Trophoblast cell (in vitro differentiated cells and primary cell): ENCODE measurements at regions not wholly inside any gene's neighbourhood (a gene's known extent, or its start where the extent isn't known, plus 50 kb on each side); places are given as distances from the start of the nearest gene placed in this dataset.

ENCODE experiments used
- DNase-seq, 2 donors: peaks; one replicate each; pipeline ENCODE4 v3.0.0-alpha.2; 2016
- H2AFZ ChIP-seq: 2 replicates; pipeline ENCODE4 v1.6.1; 2013; ENCODE audit warnings: low read length, moderate library complexity, mild to moderate bottlenecking; ENCODE audit not compliant: insufficient read depth, poor library complexity
- H2AK5ac ChIP-seq: 2 replicates; pipeline ENCODE4 v1.6.1; 2013; ENCODE audit warnings: mild to moderate bottlenecking, low read length
- H2BK120ac ChIP-seq: 2 replicates; pipeline ENCODE4 v1.6.1; 2013; ENCODE audit warnings: low read length, mild to moderate bottlenecking, moderate library complexity; ENCODE audit not compliant: insufficient read depth, poor library complexity
- H2BK12ac ChIP-seq: 2 replicates; pipeline ENCODE4 v1.6.1; 2013; ENCODE audit warnings: mild to moderate bottlenecking, low read length, moderate library complexity
- H2BK5ac ChIP-seq: 2 replicates; pipeline ENCODE4 v1.6.1; 2013; ENCODE audit warnings: low read length, low read depth, moderate library complexity, mild to moderate bottlenecking; ENCODE audit not compliant: poor library complexity
- H3K14ac ChIP-seq: 2 replicates; pipeline ENCODE4 v1.6.1; 2013; ENCODE audit warnings: mild to moderate bottlenecking, low read length
- H3K18ac ChIP-seq: 2 replicates; pipeline ENCODE4 v1.6.1; 2013; ENCODE audit warnings: mild to moderate bottlenecking, low read length
- H3K23ac ChIP-seq: 2 replicates; pipeline ENCODE4 v1.6.1; 2013; ENCODE audit warnings: low read length
- H3K27ac ChIP-seq: 2 replicates; pipeline ENCODE4 v1.5.1; 2013; ENCODE audit warnings: low read depth, mild to moderate bottlenecking, inconsistent platforms, low read length, moderate library complexity
- H3K27me3 ChIP-seq: 2 replicates; pipeline ENCODE4 v1.6.1; 2013; ENCODE audit warnings: inconsistent platforms, mild to moderate bottlenecking, low read length, moderate library complexity; ENCODE audit not compliant: insufficient read depth
- H3K36me3 ChIP-seq, 2 experiments: 1 replicate in 1 of 2; 2 replicates in 1 of 2; pipeline ENCODE4 v1.6.1; 2013; ENCODE audit warnings: low read length in 2 of 2, mild to moderate bottlenecking in 2 of 2, moderate library complexity in 1 of 2; ENCODE audit not compliant: insufficient read depth in 2 of 2, control insufficient read depth in 1 of 2
- H3K4ac ChIP-seq: 2 replicates; pipeline ENCODE4 v1.6.1; 2013; ENCODE audit warnings: low read depth, mild to moderate bottlenecking, low read length, moderate library complexity
- H3K4me1 ChIP-seq, 2 experiments: 1 replicate in 1 of 2; 2 replicates in 1 of 2; pipeline ENCODE4 v1.6.1; 2013; ENCODE audit warnings: low read length in 2 of 2, mild to moderate bottlenecking in 2 of 2, moderate library complexity in 1 of 2; ENCODE audit not compliant: insufficient read depth in 2 of 2, control insufficient read depth in 1 of 2
- H3K4me2 ChIP-seq: 2 replicates; pipeline ENCODE4 v1.6.1; 2013; ENCODE audit warnings: inconsistent platforms, mild to moderate bottlenecking, low read length, moderate library complexity
- H3K4me3 ChIP-seq: 2 replicates; pipeline ENCODE4 v1.5.1; 2013; ENCODE audit warnings: mild to moderate bottlenecking, low read depth, low read length, inconsistent platforms
- H3K79me1 ChIP-seq: one replicate; pipeline ENCODE4 v1.6.1; 2013; ENCODE audit warnings: low read length
- H3K79me2 ChIP-seq: 2 replicates; pipeline ENCODE4 v1.6.1; 2013; ENCODE audit warnings: low read length, mild to moderate bottlenecking; ENCODE audit not compliant: control insufficient read depth, insufficient read depth, poor library complexity
- H3K9ac ChIP-seq: 2 replicates; pipeline ENCODE4 v1.6.1; 2013; ENCODE audit warnings: mild to moderate bottlenecking, low read length
- H3K9me3 ChIP-seq: 2 replicates; pipeline ENCODE4 v1.6.1; 2013; ENCODE audit warnings: low read depth, mild to moderate bottlenecking, control low read depth, inconsistent platforms, low read length; ENCODE audit not compliant: insufficient read depth
- H4K12ac ChIP-seq: 2 replicates; pipeline ENCODE4 v1.6.1; 2013; ENCODE audit warnings: low read depth, mild to moderate bottlenecking, low read length, moderate library complexity
- H4K8ac ChIP-seq: 2 replicates; pipeline ENCODE4 v1.6.1; 2013; ENCODE audit warnings: low read depth, mild to moderate bottlenecking, low read length, moderate library complexity
- H4K91ac ChIP-seq: one replicate; pipeline ENCODE4 v1.6.1; 2013; ENCODE audit warnings: low read depth, mild to moderate bottlenecking, low read length, moderate library complexity
- WGBS: extraction: QIAGEN DNeasy Blood & Tissue Kit; methylation state at CpG from one replicate; pipeline ENCODE4 v1.1.7; 2013; ENCODE audit warnings: missing lambda C conversion rate; ENCODE audit not compliant: insufficient read length, insufficient coverage; ENCODE audit errors: extremely low coverage; 5-methylcytosine and 5-hydroxymethylcytosine counted together

- Histone ChIP-seq H3K4me3 (no peak overlapping the region), H3K79me1 (no peaks in the 10 kb centered on the region), H3K4ac (no peak overlapping the region), H4K91ac (no peak overlapping the region), H3K23ac (no peak overlapping the region), H2BK5ac (no peak overlapping the region), H2BK12ac (no peak overlapping the region), H3K36me3 (no peaks in the 10 kb centered on the region), H3K4me1 (peaks cover 2 to 4% of the 10 kb centered on the region in 2 experiments), H2AK5ac (no peak overlapping the region), H3K4me2 (no peak overlapping the region), H3K27ac (no peak overlapping the region), H3K9me3 (peaks cover 2% of the 10 kb centered on the region), H3K27me3 (no peaks in the 10 kb centered on the region), H3K9ac (no peak overlapping the region), H2BK120ac (no peak overlapping the region), H2AFZ (no peak overlapping the region), H3K79me2 (no peaks in the 10 kb centered on the region), H4K12ac (no peak overlapping the region), H3K18ac (no peak overlapping the region), H4K8ac (no peak overlapping the region), H3K14ac (no peak overlapping the region)
- DNase-seq: peak; percentile 92 to 96
- WGBS: no CpG with 5 or more reads among the region's 6 CpGs
Observed at GRCh38 chr3:171936191-171936841, 93.2 kb downstream of the TMEM212 start.

GRCh38 chr3:171939578-171939977 is 96.4 kb downstream of the TMEM212 start:
- Histone ChIP-seq H3K79me2 (no peaks in the 10 kb centered on the region), H3K4me1 (peaks cover 2 to 4% of the 10 kb centered on the region in 2 experiments), H3K4me2 (no peak overlapping the region), H2BK12ac (no peak overlapping the region), H3K9me3 (no peaks in the 10 kb centered on the region), H3K79me1 (no peaks in the 10 kb centered on the region), H4K91ac (no peak overlapping the region), H2AFZ (no peak overlapping the region), H3K14ac (no peak overlapping the region), H3K9ac (no peak overlapping the region), H3K4ac (no peak overlapping the region), H4K12ac (no peak overlapping the region), H2AK5ac (no peak overlapping the region), H3K36me3 (no peaks in the 10 kb centered on the region), H4K8ac (no peak overlapping the region), H2BK5ac (no peak overlapping the region), H3K23ac (no peak overlapping the region), H2BK120ac (no peak overlapping the region), H3K4me3 (no peak overlapping the region), H3K18ac (no peak overlapping the region), H3K27me3 (no peaks in the 10 kb centered on the region), H3K27ac (no peak overlapping the region)
- no peak for DNase-seq
- WGBS: no CpG with 5 or more reads among the region's 2 CpGs

- no peak overlapping the region for H2BK12ac ChIP-seq
- no CpG with 5 or more reads among the region's 4 CpGs for WGBS
- no peak overlapping the region for H3K4me2 ChIP-seq
- H3K4ac ChIP-seq: no peak overlapping the region
- H3K79me1 ChIP-seq: no peaks in the 10 kb centered on the region
- no peak overlapping the region for H2BK5ac ChIP-seq
- H3K4me1 ChIP-seq: peaks cover 2 to 4% of the 10 kb centered on the region in 2 experiments
- no peak for DNase-seq
- H2BK120ac ChIP-seq: no peak overlapping the region
- H3K36me3 ChIP-seq: no peaks in the 10 kb centered on the region
- no peak overlapping the region for H3K14ac ChIP-seq
- no peak overlapping the region for H3K18ac ChIP-seq
- H3K9me3 ChIP-seq: no peaks in the 10 kb centered on the region
- H3K27ac ChIP-seq: no peak overlapping the region
- H2AK5ac ChIP-seq: no peak overlapping the region
- no peak overlapping the region for H2AFZ ChIP-seq
- no peak overlapping the region for H4K12ac ChIP-seq
- H3K23ac ChIP-seq: no peak overlapping the region
- H3K4me3 ChIP-seq: no peak overlapping the region
- no peak overlapping the region for H4K91ac ChIP-seq
- no peak overlapping the region for H4K8ac ChIP-seq
- no peaks in the 10 kb centered on the region for H3K27me3 ChIP-seq
- no peak overlapping the region for H3K9ac ChIP-seq
- H3K79me2 ChIP-seq: no peaks in the 10 kb centered on the region
Observed at GRCh38 chr3:171940151-171940649, 97.1 kb downstream of the TMEM212 start.

GRCh38 chr3:171943262-171944117 is 95.9 kb upstream of the FNDC3B start:
- no peaks in the 10 kb centered on the region for H3K36me3 ChIP-seq
- no CpG with 5 or more reads among the region's 17 CpGs for WGBS
- H3K4ac ChIP-seq: no peak overlapping the region
- H2BK5ac ChIP-seq: no peak overlapping the region
- no peaks in the 10 kb centered on the region for H3K4me1 ChIP-seq
- H2AK5ac ChIP-seq: no peak overlapping the region
- no peak overlapping the region for H3K4me3 ChIP-seq
- H2AFZ ChIP-seq: no peak overlapping the region
- H3K18ac ChIP-seq: no peak overlapping the region
- H3K27me3 ChIP-seq: no peaks in the 10 kb centered on the region
- no peak overlapping the region for H2BK12ac ChIP-seq
- no peak overlapping the region for H4K8ac ChIP-seq
- DNase-seq: no peak
- no peak overlapping the region for H3K14ac ChIP-seq
- no peak overlapping the region for H3K4me2 ChIP-seq
- H2BK120ac ChIP-seq: no peak overlapping the region
- H3K9me3 ChIP-seq: no peaks in the 10 kb centered on the region
- no peak overlapping the region for H4K12ac ChIP-seq
- no peaks in the 10 kb centered on the region for H3K79me2 ChIP-seq
- no peak overlapping the region for H4K91ac ChIP-seq
- no peak overlapping the region for H3K23ac ChIP-seq
- no peaks in the 10 kb centered on the region for H3K79me1 ChIP-seq
- no peak overlapping the region for H3K27ac ChIP-seq
- H3K9ac ChIP-seq: no peak overlapping the region
